ENCODE measurements at regions not wholly inside any gene's neighbourhood (a gene's known extent, or its start where the extent isn't known, plus 50 kb on each side); places are given as distances from the start of the nearest gene placed in this dataset.

DNA sequence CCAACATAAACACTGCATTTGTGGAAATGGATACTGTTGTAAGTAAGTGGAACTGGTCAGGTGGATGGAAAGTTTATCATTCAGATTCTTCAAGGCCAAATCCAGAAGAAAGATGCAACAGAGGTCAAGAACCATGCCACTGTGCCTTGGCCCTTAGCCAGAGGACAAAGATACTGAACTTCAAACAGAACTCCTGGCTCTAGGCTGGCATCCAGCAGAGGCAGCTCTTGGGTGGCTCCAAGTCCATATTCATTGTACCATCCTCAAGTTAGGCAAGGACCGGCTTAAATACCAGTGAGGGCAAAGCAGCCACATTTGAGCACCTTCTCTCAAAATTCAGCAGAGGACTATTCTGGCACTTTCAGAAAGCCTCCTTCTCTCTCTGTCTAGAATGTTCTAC lies 53.2 kb downstream of the DNAAF9 start:
- no peak for DNase-seq (ENCODE audit: low read depth in 2 of 2)

DNA sequence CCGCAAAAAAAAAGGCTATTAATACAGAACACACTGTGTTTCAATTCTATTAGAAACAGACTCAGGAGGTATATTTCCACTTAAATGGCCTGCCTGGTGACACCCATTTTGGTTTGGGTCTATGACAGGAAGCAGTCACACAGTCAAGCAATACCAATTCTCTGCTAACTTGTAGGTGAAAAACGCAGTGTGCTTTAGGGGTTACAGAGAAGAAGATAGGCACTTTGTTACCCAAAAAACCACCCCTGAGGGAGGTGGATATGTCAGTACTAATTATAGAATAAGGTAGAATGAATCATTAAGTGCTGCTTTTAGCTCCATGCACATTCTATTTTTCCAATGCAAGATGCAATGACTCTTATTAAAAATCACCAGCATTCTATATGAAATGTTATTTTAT lies 53.8 kb downstream of the DNAAF9 start:
- no peak for DNase-seq (ENCODE audit: low read depth in 2 of 2)

DNA sequence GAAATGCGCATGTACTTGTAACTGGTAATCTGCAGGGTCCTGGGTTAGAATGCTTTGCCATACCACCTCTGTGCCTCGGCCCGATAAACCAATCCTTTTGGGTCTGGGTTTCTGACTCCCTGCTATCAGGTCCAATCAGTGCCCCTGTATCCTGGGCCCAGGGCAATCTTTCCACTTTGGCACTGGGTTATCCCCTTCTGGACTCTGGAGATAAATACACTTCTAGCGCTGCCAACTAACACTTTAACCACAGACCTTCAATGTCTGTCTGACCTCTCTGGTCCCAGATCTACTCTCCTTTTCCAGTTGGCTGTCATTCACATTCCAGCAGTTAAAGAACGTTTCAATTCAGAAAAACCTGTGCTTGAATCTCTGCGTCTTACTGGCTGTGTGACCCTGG lies 55.3 kb downstream of the DNAAF9 start:
- no peak for DNase-seq (ENCODE audit: low read depth in 2 of 2)

DNA sequence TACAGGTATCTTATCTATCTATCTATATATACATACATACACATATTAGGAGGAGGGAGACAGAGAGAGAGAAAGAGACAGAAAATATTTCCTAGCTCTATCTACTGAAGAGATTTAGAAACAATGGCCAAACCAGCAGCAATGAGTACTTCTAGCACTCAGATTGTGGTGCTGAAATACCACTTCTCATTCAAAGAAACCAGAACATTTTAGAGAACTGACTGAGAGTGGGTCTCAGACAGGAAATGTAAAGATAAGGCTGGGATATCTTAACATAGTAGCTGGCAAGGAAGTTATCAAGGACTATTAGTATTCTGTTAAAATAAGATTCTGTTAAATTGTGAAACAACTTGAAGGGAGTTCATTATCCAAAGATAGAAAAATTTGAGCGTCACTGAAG lies 57.0 kb downstream of the DNAAF9 start:
- no peak for DNase-seq (ENCODE audit: low read depth in 2 of 2)

DNA sequence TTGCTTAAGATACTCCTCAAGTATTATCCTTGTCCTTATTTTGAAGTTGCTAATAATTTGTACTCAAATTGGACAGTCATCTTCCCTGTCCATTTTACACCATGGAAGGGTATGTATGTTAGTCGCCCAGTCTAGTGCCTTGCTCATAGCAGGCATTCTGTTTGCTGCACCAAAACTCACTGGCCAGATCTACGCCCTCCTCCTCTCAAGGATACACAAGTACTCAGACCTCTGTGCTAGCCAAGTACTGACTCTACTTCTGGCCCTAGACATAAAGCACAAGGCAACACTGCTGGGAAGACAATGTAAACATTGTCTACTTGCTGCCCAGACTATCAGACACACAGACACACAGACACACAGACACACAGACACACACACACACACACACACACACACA lies 57.7 kb downstream of the DNAAF9 start:
- DNase-seq (ENCODE audit: low read depth in 2 of 2) = no peak

DNA sequence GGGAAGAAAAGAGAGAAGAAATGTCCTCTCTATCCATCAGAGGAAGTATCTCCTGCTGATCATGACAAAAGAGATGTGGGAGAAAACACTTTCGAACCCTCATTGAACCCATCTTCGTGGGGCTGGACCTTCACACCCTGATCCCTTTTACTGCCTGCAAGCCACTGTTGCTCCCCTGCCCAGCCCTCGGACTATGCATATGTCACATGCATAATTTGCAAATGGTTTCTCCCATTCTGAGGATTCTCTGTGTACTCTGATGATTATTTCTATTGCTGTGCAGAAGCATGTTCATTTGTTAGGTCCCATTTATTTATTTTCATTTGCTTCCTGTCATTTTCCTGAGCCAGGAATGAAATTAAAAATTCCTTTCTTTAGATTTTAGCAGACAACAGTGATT lies 64.7 kb downstream of the DNAAF9 start:
- no peak for DNase-seq (ENCODE audit: low read depth in 2 of 2)

DNA sequence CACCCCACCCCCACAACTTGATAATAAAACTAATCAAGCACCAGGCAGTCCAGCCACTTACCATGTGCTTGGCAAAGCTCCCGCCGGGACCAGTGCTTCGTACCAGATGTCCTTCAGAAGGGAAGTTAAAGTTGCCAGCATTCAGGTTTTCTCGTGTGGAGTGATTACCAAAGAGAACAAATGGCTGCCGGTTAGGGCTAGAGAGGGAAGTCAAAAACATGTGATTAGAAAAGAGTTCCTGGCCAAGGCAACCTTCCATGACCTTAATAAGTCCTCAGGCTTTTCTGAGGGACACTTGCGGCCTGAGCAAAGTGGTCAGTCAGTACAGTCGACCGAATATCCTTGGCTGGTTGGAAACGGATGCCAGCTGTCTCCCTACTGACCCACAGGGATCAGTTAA lies 67.0 kb downstream of the DNAAF9 start:
- peak in 1 of 2 experiments; percentile 4 for DNase-seq (ENCODE audit: low read depth in 2 of 2)

DNA sequence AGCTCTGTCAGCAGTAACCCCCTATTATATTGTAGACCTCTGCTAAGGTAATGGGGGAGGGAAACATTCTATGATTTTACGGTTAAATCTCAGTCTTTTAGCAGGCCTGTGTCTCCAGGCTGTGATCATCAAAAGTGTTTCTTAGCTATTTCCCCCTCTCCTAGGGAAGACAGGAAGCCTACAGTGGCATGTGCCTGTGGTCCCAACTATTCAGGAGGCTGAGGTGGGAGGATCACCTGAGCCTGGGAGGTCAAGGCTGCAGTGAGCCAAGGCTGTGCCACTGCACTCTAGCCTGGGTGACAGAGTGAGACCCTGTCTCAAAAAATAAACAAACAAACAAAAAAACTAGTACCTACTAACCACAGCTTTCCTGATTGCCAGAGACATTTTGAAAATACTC lies 67.9 kb downstream of the DNAAF9 start:
- DNase-seq (ENCODE audit: low read depth in 2 of 2) = no peak

DNA sequence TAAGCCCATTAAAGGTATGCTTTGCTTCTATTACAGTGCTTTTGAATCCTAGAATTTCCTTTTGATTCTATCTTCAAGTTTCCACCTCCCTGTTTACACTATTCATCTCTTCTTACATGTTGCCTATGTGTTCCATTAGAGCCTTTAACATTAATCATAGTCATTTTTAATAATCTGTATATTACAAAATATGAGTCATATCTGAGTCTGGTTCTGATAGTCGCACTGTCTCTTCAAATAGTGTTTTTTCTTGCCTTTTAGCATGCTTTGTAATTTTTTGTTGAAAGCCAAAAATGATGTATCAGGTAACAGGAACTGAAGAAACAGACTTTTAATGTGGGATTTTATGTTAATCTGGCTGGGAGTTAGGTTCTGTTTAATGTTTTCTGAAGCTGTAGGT lies 68.4 kb downstream of the DNAAF9 start:
- DNase-seq (ENCODE audit: low read depth in 2 of 2) = no peak

DNA sequence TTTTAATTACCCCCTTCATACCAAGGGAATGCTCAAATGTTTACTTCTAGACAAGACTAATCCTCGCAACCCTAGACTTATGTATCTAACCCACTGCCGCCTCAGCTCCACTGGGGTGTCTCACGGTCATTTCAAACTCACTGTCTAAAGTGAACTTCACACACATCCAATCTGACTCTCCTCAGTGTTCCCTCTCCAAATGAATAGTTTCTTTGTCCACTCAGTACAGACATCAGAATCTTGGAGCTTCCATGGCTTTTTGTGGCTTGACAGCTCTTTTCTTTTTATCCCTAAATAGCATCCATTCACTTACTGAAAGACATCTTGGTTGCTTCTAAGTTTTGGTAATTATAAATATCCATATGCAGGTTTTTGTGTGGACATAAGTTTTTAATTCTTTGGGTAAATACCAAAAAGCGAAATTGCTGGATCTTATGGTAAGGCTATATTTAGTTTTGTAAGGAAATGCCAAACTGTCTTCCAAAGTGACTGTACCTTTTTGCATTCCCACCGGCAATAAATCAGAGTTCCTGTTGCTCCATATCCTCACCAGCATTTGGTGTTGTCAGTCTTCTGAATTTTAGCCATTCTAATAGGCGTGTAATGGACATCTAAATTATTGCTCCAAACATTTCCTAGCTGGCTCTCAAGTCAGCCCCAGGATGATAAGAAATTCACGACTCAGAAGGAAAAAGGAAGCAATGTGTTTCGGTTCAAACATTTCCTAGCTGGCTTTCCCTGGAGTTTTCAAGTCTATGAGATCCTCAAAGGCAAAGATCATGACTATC lies 73.1 kb downstream of the DNAAF9 start:
- DNase-seq (ENCODE audit: low read depth in 2 of 2) = no peak

DNA sequence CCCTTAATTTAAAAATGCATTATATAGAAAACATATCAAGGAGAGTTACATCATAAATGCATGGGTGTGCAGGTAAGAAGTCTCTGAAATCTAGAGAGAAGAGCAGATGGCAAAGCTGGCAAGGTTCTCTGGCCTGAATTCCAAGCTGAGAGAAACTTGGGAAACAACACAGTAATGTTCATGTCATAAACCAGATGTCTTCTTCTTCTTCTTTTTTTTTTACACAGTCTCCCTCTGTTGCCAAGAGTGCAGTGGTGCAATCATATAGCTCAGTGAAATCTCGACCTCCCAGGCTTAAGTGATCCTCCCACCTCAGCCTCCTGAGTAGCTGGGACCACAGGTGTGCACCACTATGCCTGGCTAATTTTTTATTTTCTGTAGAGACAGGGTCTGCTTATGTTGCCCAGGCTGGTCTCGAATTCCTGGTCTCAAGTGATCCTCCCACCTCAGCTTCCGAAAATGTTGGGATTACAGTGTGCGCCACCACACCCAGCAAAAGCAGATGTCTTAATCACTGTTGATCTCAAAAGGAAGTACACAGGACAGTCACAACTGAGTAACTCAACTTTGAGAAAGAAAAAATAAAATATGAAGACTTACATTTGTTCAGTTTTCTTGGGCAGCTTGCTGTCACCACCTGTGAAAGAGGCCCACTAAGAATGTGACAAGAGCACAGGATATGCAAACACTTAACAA lies 77.3 kb downstream of the DNAAF9 start:
- peak; percentile 13 to 25 for DNase-seq (ENCODE audit: low read depth in 2 of 2)

DNA sequence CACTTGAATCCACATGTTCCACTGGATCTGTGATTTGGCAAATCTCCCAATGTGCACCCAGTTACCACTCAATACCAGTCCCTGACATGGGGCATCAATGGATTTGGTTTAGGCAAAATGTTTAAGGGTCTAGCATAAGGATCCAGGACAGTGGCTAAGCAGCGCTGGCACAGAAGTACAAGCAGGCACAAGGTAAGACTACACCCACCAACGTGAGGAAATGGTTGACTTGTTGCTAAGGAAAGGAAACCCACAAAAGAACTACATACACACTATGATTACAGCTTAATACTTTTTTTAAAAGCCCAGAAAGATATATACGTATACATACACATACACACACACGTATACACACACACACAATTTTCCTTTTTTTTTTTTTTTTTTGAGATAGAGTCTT lies 79.0 kb downstream of the DNAAF9 start:
- DNase-seq (ENCODE audit: low read depth in 2 of 2) = no peak

DNA sequence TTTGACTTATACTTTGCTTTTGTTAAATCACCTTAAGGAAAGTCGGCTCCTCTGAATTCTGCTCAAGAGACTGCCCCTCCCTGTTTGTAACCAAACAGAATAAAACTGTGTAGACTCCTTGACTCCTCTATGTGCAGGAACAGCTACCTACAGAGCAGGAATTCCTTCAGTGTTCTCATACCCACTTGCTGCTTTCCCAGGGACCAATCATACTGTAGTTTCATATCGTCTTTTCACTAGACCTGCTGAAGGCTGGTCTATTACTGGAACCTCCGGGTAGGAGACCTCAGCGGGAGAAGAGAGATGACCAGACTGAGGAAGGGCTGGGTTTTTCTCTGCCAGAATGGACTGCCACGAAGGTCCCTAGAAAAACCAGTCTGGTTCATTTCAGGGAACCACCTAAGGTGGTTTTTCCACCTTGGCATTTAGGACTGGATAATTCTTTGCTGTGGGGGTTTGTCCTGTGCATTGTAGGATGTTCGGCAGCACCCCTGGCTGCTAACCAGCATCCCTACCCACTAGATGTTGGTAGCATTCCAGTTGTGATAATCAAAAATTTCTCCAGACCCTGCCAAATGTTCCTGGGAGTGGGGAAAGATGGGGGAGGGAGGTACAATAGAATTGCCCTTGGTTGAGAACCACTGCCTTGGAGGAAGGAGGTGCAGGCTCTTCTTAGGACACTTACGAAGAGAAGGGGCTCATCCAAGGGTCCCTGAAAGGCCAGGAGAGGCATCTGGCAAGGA lies 80.5 kb downstream of the DNAAF9 start:
- DNase-seq (ENCODE audit: low read depth in 2 of 2) = no peak

DNA sequence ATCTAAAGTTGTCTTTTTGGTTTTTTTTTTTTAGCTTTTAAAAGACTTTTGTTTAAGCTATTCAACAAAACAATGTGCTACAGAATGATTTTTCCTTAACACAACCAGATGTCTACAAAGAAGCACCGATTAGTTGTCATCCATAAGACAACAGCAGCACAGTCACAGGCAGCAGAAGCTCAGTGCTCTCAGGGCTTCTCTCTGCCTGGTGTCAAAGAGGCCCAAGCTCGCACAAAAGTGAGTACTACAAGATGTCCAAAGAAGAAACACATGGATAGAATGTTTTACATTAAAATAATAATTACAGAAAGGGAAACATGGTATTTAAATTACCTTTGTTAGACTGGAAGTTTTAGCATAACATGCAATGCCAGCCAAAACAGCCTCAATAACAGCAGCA lies 81.6 kb downstream of the DNAAF9 start:
- DNase-seq (ENCODE audit: low read depth in 2 of 2) = no peak

DNA sequence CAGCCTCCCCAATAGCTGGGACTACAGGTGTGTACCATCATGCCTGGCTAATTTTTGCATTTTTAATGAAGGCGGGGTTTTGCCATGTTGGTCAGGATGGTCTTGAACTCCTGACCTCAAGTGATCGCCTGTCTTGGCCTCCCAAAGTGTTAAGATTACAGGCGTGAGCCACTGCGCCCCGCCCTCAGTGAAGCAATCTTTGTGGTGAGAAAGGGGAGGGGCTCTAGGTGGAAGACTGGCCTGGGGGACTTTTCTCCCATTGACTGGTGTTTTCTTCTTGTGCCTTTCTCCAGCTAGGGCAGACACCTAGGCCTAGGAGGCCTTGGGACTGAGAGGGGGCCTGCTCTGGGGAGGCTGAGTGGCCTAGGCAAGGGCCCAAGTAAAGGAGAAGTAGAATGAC lies 84.1 kb downstream of the DNAAF9 start:
- no peak for DNase-seq (ENCODE audit: low read depth in 2 of 2)

DNA sequence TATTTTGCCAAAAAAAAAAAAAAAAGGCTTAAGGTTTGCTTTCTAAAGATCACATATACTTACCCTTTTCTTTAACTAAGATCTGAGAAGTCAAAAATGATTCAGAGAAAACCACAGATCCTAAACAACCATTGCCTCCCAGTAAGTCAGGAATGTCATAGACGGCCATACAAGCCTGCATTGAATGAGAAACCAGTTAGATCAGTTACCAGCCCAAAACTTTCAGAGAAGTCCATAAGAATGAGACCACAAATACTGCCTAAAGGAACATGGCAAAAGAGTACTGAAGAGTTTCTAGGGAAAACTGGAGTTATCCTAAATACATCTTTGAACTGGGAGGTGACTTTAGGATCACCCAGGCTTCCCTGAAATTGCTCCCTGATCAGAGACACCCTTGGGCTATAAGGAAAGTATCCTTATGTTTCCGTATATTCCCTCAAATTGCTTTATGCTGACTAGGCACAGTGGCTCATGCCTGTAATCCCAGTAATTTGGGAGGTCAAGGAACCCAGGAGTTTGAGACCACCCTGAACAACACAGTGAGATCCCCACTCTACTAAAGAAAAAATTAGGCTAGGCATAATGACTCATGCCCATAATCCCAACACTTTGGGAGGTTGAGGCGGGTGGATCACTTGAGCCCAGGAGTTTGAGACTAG lies 79.4 kb upstream of the SLC4A11 start:
- no peak for DNase-seq (ENCODE audit: low read depth in 2 of 2)

DNA sequence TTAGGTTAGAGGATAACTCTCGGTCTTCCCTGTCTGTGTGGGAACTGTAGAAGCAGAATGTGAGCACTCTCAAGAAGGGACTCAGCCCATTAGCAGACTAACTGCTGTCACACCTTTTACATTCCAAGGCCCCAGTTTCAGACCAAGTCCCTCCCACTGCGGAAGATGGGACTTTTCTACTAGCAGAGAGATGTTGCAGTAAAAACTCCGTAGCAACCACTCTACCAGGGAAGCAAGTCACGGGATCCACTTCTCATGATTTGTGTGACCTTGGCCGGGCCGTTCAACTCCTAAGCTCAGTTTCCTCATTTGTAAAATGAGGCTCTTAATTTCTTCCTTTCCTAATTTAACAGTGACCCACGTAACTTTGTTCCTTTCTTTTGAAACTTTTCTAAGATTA lies 77.1 kb upstream of the SLC4A11 start:
- DNase-seq (ENCODE audit: low read depth in 2 of 2) = no peak

DNA sequence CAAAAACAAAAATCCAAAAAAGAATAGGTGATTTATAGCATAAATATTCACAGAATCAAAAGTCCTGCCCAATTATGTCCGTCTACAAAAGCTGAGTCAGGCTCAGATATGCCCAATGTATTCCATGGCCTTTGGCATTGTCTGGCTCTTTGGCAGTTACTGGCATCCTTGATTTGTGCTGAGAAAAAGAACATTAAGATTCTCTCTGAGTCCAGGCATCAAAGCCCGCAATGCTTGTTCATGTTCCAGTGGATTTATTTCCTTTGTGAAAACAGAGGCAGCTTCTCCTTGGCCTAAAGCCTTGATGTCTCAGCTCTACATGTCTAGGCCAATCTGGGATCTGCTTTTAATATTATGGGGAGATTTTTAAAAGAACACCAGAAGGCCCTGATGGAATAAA lies 76.1 kb upstream of the SLC4A11 start:
- no peak for DNase-seq (ENCODE audit: low read depth in 2 of 2)

DNA sequence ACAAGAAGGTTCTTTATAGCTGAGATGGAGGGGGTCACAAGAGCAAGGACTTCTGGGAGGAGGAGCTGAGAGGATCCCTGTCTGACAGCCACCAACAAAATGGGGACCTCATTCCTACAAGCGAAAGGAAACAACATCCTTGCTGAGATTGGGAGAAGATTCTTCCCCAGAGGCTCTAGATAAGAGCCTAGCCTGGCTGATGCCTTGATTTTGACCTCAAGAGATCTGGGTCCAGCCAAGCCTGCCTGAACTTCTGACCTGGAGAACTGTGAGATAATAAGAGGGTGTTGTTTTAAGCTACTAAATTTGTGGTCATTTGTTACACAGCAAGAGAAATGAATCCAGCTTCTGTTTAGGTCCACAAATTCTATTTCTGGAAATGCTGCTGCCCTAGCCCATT lies 75.4 kb upstream of the SLC4A11 start:
- no peak for DNase-seq (ENCODE audit: low read depth in 2 of 2)

DNA sequence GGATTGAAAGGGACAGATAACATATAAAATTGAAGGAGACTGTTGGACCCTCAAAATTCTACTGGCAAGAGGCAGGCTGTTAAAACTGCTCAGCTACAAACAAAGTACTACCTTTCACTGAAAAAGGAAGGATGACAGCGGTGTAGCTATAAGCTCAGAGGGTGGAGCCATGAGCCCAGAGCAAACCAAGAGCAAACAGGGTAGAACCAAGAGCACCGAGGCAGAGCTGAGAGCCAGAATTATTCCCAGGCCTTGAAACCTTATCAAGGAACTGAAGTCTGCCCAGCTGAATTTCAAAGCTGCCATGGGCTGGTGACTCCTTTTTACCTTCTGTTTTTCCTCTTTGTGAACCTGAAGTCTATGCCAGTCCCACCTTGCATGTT lies 74.7 kb upstream of the SLC4A11 start:
- no peak for DNase-seq (ENCODE audit: low read depth in 2 of 2)

DNA sequence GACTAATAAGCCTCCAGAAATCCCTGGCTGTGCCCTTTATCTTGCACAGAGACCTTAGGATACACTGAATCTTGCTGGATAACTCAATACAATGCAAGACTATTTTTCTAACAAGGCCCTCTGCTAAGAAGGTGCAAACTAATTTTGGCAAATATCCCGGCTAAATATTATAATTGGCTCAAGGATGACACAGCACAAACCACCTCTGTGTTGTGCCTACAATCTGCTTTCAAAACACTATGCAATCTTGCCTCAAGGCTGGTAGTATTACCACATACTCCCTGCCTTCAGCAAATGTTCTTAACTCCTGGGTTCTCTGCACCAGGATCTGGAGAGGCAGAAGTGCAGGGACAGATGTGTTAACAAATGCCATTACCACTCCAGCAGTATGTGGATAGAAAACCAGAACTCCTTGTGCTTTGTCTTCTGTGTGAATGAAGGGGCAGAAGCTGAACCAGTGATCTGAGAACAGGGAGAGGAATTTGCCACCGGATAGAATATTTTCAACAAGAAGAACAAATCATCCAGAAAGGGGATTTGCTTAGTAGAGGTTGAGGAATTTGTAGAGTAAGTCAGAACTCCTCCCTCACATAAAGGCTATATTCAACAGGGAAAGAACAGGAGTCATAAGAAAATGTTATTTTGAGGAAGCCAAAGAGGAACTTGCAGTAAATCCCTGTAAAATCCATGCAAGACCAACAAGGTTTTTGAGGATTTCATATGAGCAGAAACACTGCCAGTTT lies 74.1 kb upstream of the SLC4A11 start:
- no peak for DNase-seq (ENCODE audit: low read depth in 2 of 2)

DNA sequence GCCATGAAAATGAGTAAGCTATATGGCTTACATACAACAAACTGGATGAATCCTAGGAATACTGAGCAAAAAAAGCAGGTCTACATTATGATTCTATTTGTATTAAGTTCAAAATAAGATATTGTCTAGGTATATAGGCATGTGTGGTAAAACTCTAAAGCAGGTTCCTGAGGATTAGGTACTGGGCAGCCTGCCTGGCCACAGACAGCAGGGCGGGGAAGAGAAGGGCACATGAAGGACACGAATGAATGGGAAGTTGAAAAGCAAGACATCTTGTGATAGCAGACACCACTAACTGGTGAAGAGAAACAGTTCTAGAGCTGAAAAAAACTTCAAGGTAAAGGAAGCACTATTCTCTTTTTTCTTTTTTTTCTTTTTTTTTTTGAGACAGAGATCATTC lies 72.6 kb upstream of the SLC4A11 start:
- no peak for DNase-seq (ENCODE audit: low read depth in 2 of 2)

All from fibroblast of skin of left quadriceps (primary cell).